ENCODE measurements at regions not wholly inside any gene's neighbourhood (a gene's known extent, or its start where the extent isn't known, plus 50 kb on each side); places are given as distances from the start of the nearest gene placed in this dataset.

- DNase-seq (ENCODE audit: low read depth) = no peak
Observed at GRCh38 chr16:13864689-13865088, 55.3 kb upstream of the ERCC4 start.

- peak; percentile 77 for DNase-seq (ENCODE audit: low read depth)
Observed at GRCh38 chr16:13866073-13866472, 53.9 kb upstream of the ERCC4 start.

All from amniotic epithelial cell (primary cell).